ENCODE measurements at regions not wholly inside any gene's neighbourhood (a gene's known extent, or its start where the extent isn't known, plus 50 kb on each side); places are given as distances from the start of the nearest gene placed in this dataset.

GRCh38 chr2:18124116-18124835 lies 245.8 kb downstream of the KCNS3 start:
- DNase-seq (ENCODE audit: low read depth): no peak
- no peak overlapping the region for H3K4me3 ChIP-seq (ENCODE audit: low read depth, low read length)

- DNase-seq (ENCODE audit: low read depth): no peak
- H3K4me3 ChIP-seq (ENCODE audit: low read depth, low read length): no peak overlapping the region
These were observed 245.1 kb downstream of the KCNS3 start for GRCh38 chr2:18123577-18123976.

GRCh38 chr2:18123211-18123570 lies 244.7 kb downstream of the KCNS3 start:
- no peak overlapping the region for H3K4me3 ChIP-seq (ENCODE audit: low read depth, low read length)
- DNase-seq (ENCODE audit: low read depth): no peak

- no peak for DNase-seq (ENCODE audit: low read depth)
- no peak overlapping the region for H3K4me3 ChIP-seq (ENCODE audit: low read depth, low read length)
These were observed 244.2 kb downstream of the KCNS3 start for GRCh38 chr2:18122544-18123210.

- DNase-seq (ENCODE audit: low read depth): no peak
- H3K4me3 ChIP-seq (ENCODE audit: low read depth, low read length): no peak overlapping the region
These were observed 241.4 kb downstream of the KCNS3 start for GRCh38 chr2:18119883-18120282.

- DNase-seq (ENCODE audit: low read depth): no peak
- H3K4me3 ChIP-seq (ENCODE audit: low read depth, low read length): no peak overlapping the region
These were observed 240.2 kb downstream of the KCNS3 start for GRCh38 chr2:18118703-18119102.

- H3K4me3 ChIP-seq (ENCODE audit: low read depth, low read length): no peak overlapping the region
- DNase-seq (ENCODE audit: low read depth): no peak
These were observed 239.1 kb downstream of the KCNS3 start for GRCh38 chr2:18117592-18117991.

GRCh38 chr2:18110222-18110621 lies 231.8 kb downstream of the KCNS3 start:
- no peak for DNase-seq (ENCODE audit: low read depth)
- no peak overlapping the region for H3K4me3 ChIP-seq (ENCODE audit: low read depth, low read length)

GRCh38 chr2:18106841-18107240 lies 228.4 kb downstream of the KCNS3 start:
- no peak for DNase-seq (ENCODE audit: low read depth)
- H3K4me3 ChIP-seq (ENCODE audit: low read depth, low read length): no peak overlapping the region

- no peak for DNase-seq (ENCODE audit: low read depth)
- no peak overlapping the region for H3K4me3 ChIP-seq (ENCODE audit: low read depth, low read length)
These were observed 227.5 kb downstream of the KCNS3 start for GRCh38 chr2:18105929-18106328.

GRCh38 chr2:18104595-18105224 lies 226.2 kb downstream of the KCNS3 start:
- H3K4me3 ChIP-seq (ENCODE audit: low read depth, low read length): no peak overlapping the region
- no peak for DNase-seq (ENCODE audit: low read depth)

GRCh38 chr2:18096836-18097405 lies 218.5 kb downstream of the KCNS3 start:
- H3K4me3 ChIP-seq (ENCODE audit: low read depth, low read length): no peak overlapping the region
- DNase-seq (ENCODE audit: low read depth): no peak

GRCh38 chr2:18094277-18094676 lies 215.8 kb downstream of the KCNS3 start:
- no peak for DNase-seq (ENCODE audit: low read depth)
- H3K4me3 ChIP-seq (ENCODE audit: low read depth, low read length): no peak overlapping the region

GRCh38 chr2:18093196-18093595 lies 214.7 kb downstream of the KCNS3 start:
- no peak overlapping the region for H3K4me3 ChIP-seq (ENCODE audit: low read depth, low read length)
- DNase-seq (ENCODE audit: low read depth): no peak

- DNase-seq (ENCODE audit: low read depth): no peak
- H3K4me3 ChIP-seq (ENCODE audit: low read depth, low read length): no peak overlapping the region
These were observed 214.3 kb downstream of the KCNS3 start for GRCh38 chr2:18092760-18093159.

GRCh38 chr2:18085593-18085992 lies 207.1 kb downstream of the KCNS3 start:
- DNase-seq (ENCODE audit: low read depth): no peak
- H3K4me3 ChIP-seq (ENCODE audit: low read depth, low read length): no peak overlapping the region

GRCh38 chr2:18084376-18084775 lies 205.9 kb downstream of the KCNS3 start:
- no peak for DNase-seq (ENCODE audit: low read depth)
- H3K4me3 ChIP-seq (ENCODE audit: low read depth, low read length): no peak overlapping the region

- no peak for DNase-seq (ENCODE audit: low read depth)
These were observed 205.3 kb downstream of the KCNS3 start for GRCh38 chr2:18083806-18084205.

GRCh38 chr2:18078216-18078615 lies 199.7 kb downstream of the KCNS3 start:
- DNase-seq (ENCODE audit: low read depth): no peak
- H3K4me3 ChIP-seq (ENCODE audit: low read depth, low read length): no peak overlapping the region

More at GRCh38 chr2:18083806-18084205, 205.3 kb downstream of the KCNS3 start:
- H3K4me3 ChIP-seq (ENCODE audit: low read depth, low read length): no peak overlapping the region

- H3K4me3 ChIP-seq (ENCODE audit: low read depth, low read length): no peak overlapping the region
- DNase-seq (ENCODE audit: low read depth): no peak
These were observed 199.2 kb downstream of the KCNS3 start for GRCh38 chr2:18077704-18078103.

Measured in skeletal muscle cell (primary cell).